ENCODE measurements at regions not wholly inside any gene's neighbourhood (a gene's known extent, or its start where the extent isn't known, plus 50 kb on each side); places are given as distances from the start of the nearest gene placed in this dataset.

GRCh38 chr9:30482499-30482898, 1901.9 kb upstream of the ACO1 start:
- TF ChIP-seq POLR2A (IDR thresholded peaks at IDR 0.05; ENCODE audit: low read length) (no peak), GATA1 (IDR thresholded peaks at IDR 0.05; ENCODE audit: low read depth, low read length) (no peak)

Measured in erythroblast (primary cell).